ENCODE measurements at regions not wholly inside any gene's neighbourhood (a gene's known extent, or its start where the extent isn't known, plus 50 kb on each side); places are given as distances from the start of the nearest gene placed in this dataset.

DNA sequence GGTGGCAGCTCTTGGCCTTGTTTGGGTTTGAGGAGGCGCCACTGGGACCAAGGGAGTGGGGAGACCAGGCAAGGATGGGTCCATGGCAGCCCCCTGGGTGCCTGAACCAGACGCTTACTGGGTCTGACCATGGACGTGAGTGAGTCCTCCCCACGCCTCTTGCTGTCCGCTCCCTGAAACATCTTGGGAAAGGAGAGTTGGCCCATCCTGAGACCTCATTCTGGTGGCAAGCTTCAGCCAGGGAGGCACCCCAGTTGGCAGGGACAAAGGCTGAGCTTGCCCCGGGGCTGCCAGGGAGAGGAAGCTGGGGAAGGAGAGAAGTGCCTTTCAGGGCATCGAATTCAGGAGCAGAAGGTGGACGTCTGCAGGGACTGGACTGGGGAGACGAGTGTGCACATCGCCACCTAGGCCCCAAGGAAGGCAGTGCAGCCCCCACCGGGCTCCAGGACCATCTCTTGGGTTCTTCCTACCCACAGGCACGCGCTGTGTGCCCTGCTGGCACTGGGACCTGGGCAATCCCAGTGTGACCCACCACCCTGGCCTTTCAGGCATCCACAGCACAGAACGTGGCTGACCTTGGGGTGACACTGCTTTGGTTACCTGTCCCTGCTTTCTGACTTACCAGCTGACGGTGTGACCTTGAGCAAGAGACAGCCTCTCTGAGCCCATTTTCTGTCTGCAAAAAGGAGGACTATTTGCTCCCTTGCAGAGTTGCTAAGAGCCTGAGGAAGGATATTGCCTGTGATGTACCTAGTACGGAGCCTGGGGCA, 132.9 kb upstream of the WNT4 start:
- no peak overlapping the region for H3K27ac Mint-ChIP-seq
- 37% methylated on average over 15 of the region's 16 CpGs for WGBS (ENCODE audit: insufficient coverage)
- DNase-seq (peak; percentile 29), ATAC-seq (ENCODE audit: low read depth) (no peak)
- intact Hi-C loops (cut with micrococcal nuclease): no loop called here
- ChIA-PET POLR2A (no interaction called here), CTCF (interaction anchor here (1.0 kb wide), 1 partner anchor 132 kb away, joined by 3 read pairs; no protein-coding TSS in a partner anchor)
- Histone ChIP-seq H3K27me3 (replicated peaks in 1 of 4; ENCODE audit: control extremely low read depth in 1 of 4, control insufficient read depth in 3 of 4, insufficient read depth in 4 of 4, low read length in 3 of 4) (peaks cover 0 to 7% (median 0%) of the 10 kb centered on the region in 4 experiments), H3K4me3 (ENCODE audit: control extremely low read depth in 1 of 5, extremely low read depth in 1 of 5, insufficient read depth in 1 of 5, low read depth in 2 of 5, low read length in 4 of 5) (no peak overlapping the region), H3K4me2 (replicated peaks; ENCODE audit: low read depth, low read length, poor library complexity, severe bottlenecking) (no peak overlapping the region), H3K4me1 (ENCODE audit: control insufficient read depth in 2 of 2, insufficient read depth in 2 of 2, low read length in 2 of 2) (no peaks in the 10 kb centered on the region), H4K20me1 (ENCODE audit: control insufficient read depth, insufficient read depth, low read length, poor library complexity, severe bottlenecking) (no peaks in the 10 kb centered on the region), H3K9me3 (ENCODE audit: control extremely low read depth in 1 of 3, control insufficient read depth in 2 of 3, insufficient read depth in 1 of 3, low read length in 2 of 3) (peaks cover 0 to 12% (median 3%) of the 10 kb centered on the region in 3 donors), H3K9ac (ENCODE audit: low read length) (no peak overlapping the region), H3K79me2 (ENCODE audit: control insufficient read depth, insufficient read depth, low read length) (no peaks in the 10 kb centered on the region), H3K36me3 (replicated peaks in 1 of 2; ENCODE audit: control extremely low read depth in 1 of 2, control insufficient read depth in 1 of 2, extremely low read depth in 1 of 2, insufficient read depth in 2 of 2, low read length in 1 of 2) (no peaks in the 10 kb centered on the region), H3K27ac (ENCODE audit: low read length in 2 of 2) (no peak overlapping the region), H2AFZ (ENCODE audit: insufficient read depth, low read depth, low read length, poor library complexity, severe bottlenecking) (no peak overlapping the region)
- no peak overlapping the region for H3K4me3 Mint-ChIP-seq
- H3K27me3 Mint-ChIP-seq: peaks cover 28% of the 10 kb centered on the region
- no peak for TF ChIP-seq EZH2 (IDR thresholded peaks at IDR 0.05; ENCODE audit: borderline replicate concordance, insufficient read depth, low read depth, low read length, poor library complexity, severe bottlenecking)
- TF ChIP-seq, protein P1, sequence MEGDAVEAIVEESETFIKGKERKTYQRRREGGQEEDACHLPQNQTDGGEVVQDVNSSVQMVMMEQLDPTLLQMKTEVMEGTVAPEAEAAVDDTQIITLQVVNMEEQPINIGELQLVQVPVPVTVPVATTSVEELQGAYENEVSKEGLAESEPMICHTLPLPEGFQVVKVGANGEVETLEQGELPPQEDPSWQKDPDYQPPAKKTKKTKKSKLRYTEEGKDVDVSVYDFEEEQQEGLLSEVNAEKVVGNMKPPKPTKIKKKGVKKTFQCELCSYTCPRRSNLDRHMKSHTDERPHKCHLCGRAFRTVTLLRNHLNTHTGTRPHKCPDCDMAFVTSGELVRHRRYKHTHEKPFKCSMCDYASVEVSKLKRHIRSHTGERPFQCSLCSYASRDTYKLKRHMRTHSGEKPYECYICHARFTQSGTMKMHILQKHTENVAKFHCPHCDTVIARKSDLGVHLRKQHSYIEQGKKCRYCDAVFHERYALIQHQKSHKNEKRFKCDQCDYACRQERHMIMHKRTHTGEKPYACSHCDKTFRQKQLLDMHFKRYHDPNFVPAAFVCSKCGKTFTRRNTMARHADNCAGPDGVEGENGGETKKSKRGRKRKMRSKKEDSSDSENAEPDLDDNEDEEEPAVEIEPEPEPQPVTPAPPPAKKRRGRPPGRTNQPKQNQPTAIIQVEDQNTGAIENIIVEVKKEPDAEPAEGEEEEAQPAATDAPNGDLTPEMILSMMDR (IDR thresholded peaks at IDR 0.05): peak; percentile 70
- H3K9me3 Mint-ChIP-seq (ENCODE audit: insufficient read depth): peaks cover 7% of the 10 kb centered on the region
- H3K4me1 Mint-ChIP-seq: no peaks in the 10 kb centered on the region

DNA sequence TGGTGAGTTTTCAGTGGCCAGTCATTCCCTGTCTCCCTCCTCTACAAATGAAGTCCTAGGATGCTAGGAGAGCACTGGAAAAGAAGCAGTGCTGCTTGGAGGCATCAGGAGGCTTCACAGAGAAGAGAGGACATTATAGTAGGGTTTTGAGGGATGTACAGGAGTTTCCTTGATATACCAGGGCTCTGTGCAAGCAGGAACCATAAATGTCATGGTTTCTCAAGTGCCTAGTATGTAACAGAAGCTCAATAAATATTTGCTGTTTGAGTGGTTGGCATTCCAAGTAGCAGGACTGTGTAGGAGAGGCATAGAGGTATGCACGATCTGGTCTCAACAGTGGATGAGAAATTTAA, 133.5 kb upstream of the WNT4 start:
- ChIA-PET POLR2A (no interaction called here), CTCF (no interaction called here)
- no peak overlapping the region for H3K4me2 ChIP-seq (replicated peaks; ENCODE audit: low read depth, low read length, poor library complexity, severe bottlenecking)
- peaks cover 0 to 7% (median 0%) of the 10 kb centered on the region in 4 experiments for H3K27me3 ChIP-seq (replicated peaks in 1 of 4; ENCODE audit: control extremely low read depth in 1 of 4, control insufficient read depth in 3 of 4, insufficient read depth in 4 of 4, low read length in 3 of 4)
- H3K9me3 ChIP-seq (ENCODE audit: control extremely low read depth in 1 of 3, control insufficient read depth in 2 of 3, insufficient read depth in 1 of 3, low read length in 2 of 3): peaks cover 0 to 12% (median 3%) of the 10 kb centered on the region in 3 donors
- Mint-ChIP-seq H3K27ac (no peak overlapping the region), H3K9me3 (ENCODE audit: insufficient read depth) (peaks cover 7% of the 10 kb centered on the region), H3K27me3 (peaks cover 30% of the 10 kb centered on the region), H3K4me1 (no peaks in the 10 kb centered on the region), H3K4me3 (no peak overlapping the region)
- intact Hi-C loops (cut with micrococcal nuclease): no loop called here
- no peaks in the 10 kb centered on the region for H4K20me1 ChIP-seq (ENCODE audit: control insufficient read depth, insufficient read depth, low read length, poor library complexity, severe bottlenecking)
- WGBS (ENCODE audit: insufficient coverage): 82% methylated on average over 1 of the region's 1 CpG
- DNase-seq (no peak), ATAC-seq (ENCODE audit: low read depth) (no peak)
- TF ChIP-seq EZH2 (IDR thresholded peaks at IDR 0.05; ENCODE audit: borderline replicate concordance, insufficient read depth, low read depth, low read length, poor library complexity, severe bottlenecking): no peak
- TF ChIP-seq, protein P1 (IDR thresholded peaks at IDR 0.05): no peak
- no peaks in the 10 kb centered on the region for H3K4me1 ChIP-seq (ENCODE audit: control insufficient read depth in 2 of 2, insufficient read depth in 2 of 2, low read length in 2 of 2)
- no peaks in the 10 kb centered on the region for H3K79me2 ChIP-seq (ENCODE audit: control insufficient read depth, insufficient read depth, low read length)
- H3K4me3 ChIP-seq (ENCODE audit: control extremely low read depth in 1 of 5, extremely low read depth in 1 of 5, insufficient read depth in 1 of 5, low read depth in 2 of 5, low read length in 4 of 5): no peak overlapping the region
- no peak overlapping the region for H3K9ac ChIP-seq (ENCODE audit: low read length)
- no peak overlapping the region for H2AFZ ChIP-seq (ENCODE audit: insufficient read depth, low read depth, low read length, poor library complexity, severe bottlenecking)
- H3K36me3 ChIP-seq (replicated peaks in 1 of 2; ENCODE audit: control extremely low read depth in 1 of 2, control insufficient read depth in 1 of 2, extremely low read depth in 1 of 2, insufficient read depth in 2 of 2, low read length in 1 of 2): no peaks in the 10 kb centered on the region
- no peak overlapping the region for H3K27ac ChIP-seq (ENCODE audit: low read length in 2 of 2)
